RWPE2 (cell line): ENCODE measurements at regions not wholly inside any gene's neighbourhood (a gene's known extent, or its start where the extent isn't known, plus 50 kb on each side); places are given as distances from the start of the nearest gene placed in this dataset.

Experiments used
- ATAC-seq: fragments of 200-7000 bp; cut with Tn5 transposase; 3 replicates; pipeline ENCODE4 v1.9.1; 2021; ENCODE audit warnings: low read depth
- DNase-seq: peaks from one replicate; pipeline ENCODE4 v3.0.0-alpha.2; 2020; ENCODE audit warnings: low spot score
- H3K27ac ChIP-seq: fragments of 450-650 bp; 2 replicates; pipeline ENCODE4 v1.5.1; 2017; ENCODE audit warnings: mild to moderate bottlenecking; ENCODE audit not compliant: poor library complexity, severe bottlenecking
- H3K27me3 ChIP-seq: fragments of 250-450 bp; sonication (Bioruptor Pico); 2 replicates; pipeline ENCODE4 v1.5.1; 2021; ENCODE audit warnings: mild to moderate bottlenecking, moderate library complexity; ENCODE audit not compliant: insufficient read depth, poor library complexity, severe bottlenecking
- H3K36me3 ChIP-seq: fragments of 250-450 bp; sonication (Bioruptor Pico); 2 replicates; pipeline ENCODE4 v1.5.1; 2020; ENCODE audit warnings: low read depth, mild to moderate bottlenecking, moderate library complexity
- H3K4me1 ChIP-seq: fragments of 250-450 bp; sonication (Bioruptor Pico); 2 replicates; pipeline ENCODE4 v1.5.1; 2021; ENCODE audit warnings: mild to moderate bottlenecking, moderate library complexity; ENCODE audit not compliant: insufficient read depth, poor library complexity, severe bottlenecking
- H3K4me3 ChIP-seq: fragments of 250-450 bp; sonication (Bioruptor Pico); 2 replicates; pipeline ENCODE4 v1.5.1; 2021; ENCODE audit warnings: mild to moderate bottlenecking, moderate library complexity; ENCODE audit not compliant: severe bottlenecking
- H3K9me3 ChIP-seq: fragments of 250-450 bp; sonication (Bioruptor Pico); 2 replicates; pipeline ENCODE4 v1.5.1; 2021; ENCODE audit warnings: mild to moderate bottlenecking, moderate library complexity; ENCODE audit not compliant: severe bottlenecking
- TF ChIP-seq, protein P1 (sequence below): fragments of 450-650 bp; IDR thresholded peaks from one replicate; pipeline ENCODE4 v1.5.1; 2017; ENCODE audit warnings: mild to moderate bottlenecking, moderate library complexity; ENCODE audit not compliant: poor library complexity, severe bottlenecking

DNA sequence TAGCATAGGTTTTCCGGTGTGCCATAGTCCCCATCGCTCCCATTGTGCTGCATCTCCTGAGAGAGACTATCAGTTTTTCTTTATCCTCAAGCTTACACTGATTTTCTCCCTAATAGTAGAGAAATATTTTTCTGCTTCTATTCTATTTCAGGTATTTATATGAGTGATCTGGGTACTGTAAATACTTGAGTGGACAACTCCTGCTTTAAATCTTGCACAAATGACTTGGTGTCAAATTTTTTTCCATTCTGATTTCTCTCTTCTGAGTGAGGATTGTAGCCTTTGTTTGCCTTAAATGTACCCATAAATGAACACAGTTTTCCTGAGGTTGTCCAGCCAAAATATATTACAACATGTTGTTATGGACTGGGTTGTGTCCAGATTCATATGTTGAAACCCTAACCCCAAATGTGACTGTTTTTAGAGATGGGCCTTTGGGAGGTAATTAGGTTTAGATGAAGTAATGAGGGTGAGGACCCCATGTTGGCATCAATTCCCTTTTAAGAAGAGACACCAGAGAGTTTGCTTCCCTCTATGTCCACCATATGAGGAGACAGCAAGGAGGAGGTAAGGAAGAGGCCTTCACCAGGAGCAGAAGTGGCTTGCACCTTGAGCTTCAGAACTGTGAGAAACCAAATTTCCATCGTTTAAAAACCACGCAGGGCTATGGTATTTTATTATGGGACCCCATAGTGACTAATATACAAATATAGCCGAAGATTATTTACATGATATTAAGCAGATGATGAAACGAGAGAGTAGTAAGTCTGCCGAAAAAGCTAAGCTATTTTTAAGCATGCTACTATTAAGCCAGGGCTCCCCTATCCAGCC lies 336.4 kb upstream of the MPDZ start:
- H3K4me1 ChIP-seq: no peaks in the 10 kb centered on the region
- ATAC-seq: no peak

DNA sequence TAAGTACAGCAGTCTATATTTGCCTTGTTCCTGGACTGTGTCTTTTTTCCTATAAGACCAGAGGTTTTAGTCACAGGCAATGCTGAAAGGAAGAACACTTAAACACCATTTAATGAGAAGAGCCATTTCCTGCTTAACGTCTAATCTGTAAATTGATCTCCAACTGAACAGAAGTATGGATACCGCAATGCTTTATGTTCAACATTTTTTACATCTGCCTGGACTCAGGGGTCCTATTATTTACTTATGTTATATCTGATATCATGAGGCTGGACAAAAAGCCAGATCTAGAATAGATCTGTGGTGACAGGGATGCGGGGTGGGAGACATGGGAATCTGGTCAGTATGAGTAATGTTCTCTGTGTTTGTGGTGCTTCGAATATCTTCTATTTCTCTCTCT lies 334.6 kb upstream of the MPDZ start:
- Histone ChIP-seq H3K27ac (no peak overlapping the region), H3K27me3 (no peaks in the 10 kb centered on the region), H3K4me1 (no peaks in the 10 kb centered on the region), H3K9me3 (no peaks in the 10 kb centered on the region), H3K4me3 (no peak overlapping the region), H3K36me3 (no peaks in the 10 kb centered on the region)
- TF ChIP-seq, protein P1, sequence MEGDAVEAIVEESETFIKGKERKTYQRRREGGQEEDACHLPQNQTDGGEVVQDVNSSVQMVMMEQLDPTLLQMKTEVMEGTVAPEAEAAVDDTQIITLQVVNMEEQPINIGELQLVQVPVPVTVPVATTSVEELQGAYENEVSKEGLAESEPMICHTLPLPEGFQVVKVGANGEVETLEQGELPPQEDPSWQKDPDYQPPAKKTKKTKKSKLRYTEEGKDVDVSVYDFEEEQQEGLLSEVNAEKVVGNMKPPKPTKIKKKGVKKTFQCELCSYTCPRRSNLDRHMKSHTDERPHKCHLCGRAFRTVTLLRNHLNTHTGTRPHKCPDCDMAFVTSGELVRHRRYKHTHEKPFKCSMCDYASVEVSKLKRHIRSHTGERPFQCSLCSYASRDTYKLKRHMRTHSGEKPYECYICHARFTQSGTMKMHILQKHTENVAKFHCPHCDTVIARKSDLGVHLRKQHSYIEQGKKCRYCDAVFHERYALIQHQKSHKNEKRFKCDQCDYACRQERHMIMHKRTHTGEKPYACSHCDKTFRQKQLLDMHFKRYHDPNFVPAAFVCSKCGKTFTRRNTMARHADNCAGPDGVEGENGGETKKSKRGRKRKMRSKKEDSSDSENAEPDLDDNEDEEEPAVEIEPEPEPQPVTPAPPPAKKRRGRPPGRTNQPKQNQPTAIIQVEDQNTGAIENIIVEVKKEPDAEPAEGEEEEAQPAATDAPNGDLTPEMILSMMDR: no peak
- ATAC-seq (no peak), DNase-seq (no peak)

More for the DNA sequence above, 336.4 kb upstream of the MPDZ start:
- TF ChIP-seq, protein P1: no peak
- no peak overlapping the region for H3K27ac ChIP-seq
- DNase-seq: no peak
- no peak overlapping the region for H3K4me3 ChIP-seq
- H3K36me3 ChIP-seq: no peaks in the 10 kb centered on the region
- H3K9me3 ChIP-seq: no peaks in the 10 kb centered on the region
- H3K27me3 ChIP-seq: no peaks in the 10 kb centered on the region

DNA sequence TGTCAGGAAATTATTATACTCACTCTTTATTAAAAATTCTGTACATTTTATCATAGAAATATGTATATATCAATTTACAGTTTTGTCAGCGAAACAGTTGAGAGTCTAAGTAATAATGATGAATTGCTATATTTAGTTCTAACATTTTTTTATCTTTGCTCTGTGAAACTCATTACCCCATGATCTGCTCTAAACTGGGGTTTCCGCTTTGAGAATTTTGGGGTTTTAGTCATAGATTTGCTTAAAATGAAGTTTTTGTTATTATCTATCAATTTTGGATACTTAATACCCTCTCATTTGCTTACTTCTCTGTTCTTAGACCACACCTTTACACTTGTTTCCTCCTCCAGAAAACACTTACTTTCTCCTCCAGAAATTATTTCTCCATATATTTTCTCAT lies 333.8 kb upstream of the MPDZ start:
- no peaks in the 10 kb centered on the region for H3K27me3 ChIP-seq
- no peak for ATAC-seq
- H3K4me3 ChIP-seq: no peak overlapping the region
- no peaks in the 10 kb centered on the region for H3K4me1 ChIP-seq
- TF ChIP-seq, protein P1: no peak
- no peaks in the 10 kb centered on the region for H3K9me3 ChIP-seq
- no peak for DNase-seq
- H3K27ac ChIP-seq: no peak overlapping the region
- H3K36me3 ChIP-seq: no peaks in the 10 kb centered on the region

DNA sequence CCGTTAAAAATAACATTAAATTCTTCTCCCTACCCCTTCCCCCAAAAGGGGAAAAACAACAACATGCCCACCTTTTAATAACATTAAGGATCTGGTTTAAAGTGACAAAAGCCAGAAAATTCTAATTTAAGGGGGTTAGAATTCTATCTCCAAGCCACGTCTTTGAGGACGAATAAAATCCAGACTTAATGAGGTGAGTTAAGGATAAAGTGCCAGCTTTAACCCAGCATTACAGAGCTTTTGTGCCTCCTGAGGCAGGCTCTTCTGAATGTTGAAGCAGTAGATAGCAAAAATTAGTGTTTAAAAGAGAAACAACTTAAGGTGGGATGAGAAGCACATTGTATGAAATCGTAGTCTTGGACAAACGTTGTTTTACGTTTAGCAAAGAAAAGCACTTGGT lies 329.0 kb upstream of the MPDZ start:
- no peaks in the 10 kb centered on the region for H3K27me3 ChIP-seq
- H3K4me3 ChIP-seq: no peak overlapping the region
- H3K36me3 ChIP-seq: no peaks in the 10 kb centered on the region
- no peaks in the 10 kb centered on the region for H3K4me1 ChIP-seq
- DNase-seq (no peak), ATAC-seq (no peak)
- TF ChIP-seq, protein P1: no peak
- no peak overlapping the region for H3K27ac ChIP-seq
- H3K9me3 ChIP-seq: no peaks in the 10 kb centered on the region
